EH (cell line): ENCODE measurements at regions not wholly inside any gene's neighbourhood (a gene's known extent, or its start where the extent isn't known, plus 50 kb on each side); places are given as distances from the start of the nearest gene placed in this dataset.

Source experiments
- DNase-seq: peaks from one replicate; pipeline ENCODE4 v3.0.0-alpha.2; 2015; ENCODE audit warnings: low read depth

GRCh38 chr1:30360281-30360680 is 363.1 kb downstream of the MATN1 start:
- no peak for DNase-seq

GRCh38 chr1:30359539-30360220 is 363.7 kb downstream of the MATN1 start:
- DNase-seq = no peak

- no peak for DNase-seq
Observed at GRCh38 chr1:30358500-30358899, 364.9 kb downstream of the MATN1 start.

- no peak for DNase-seq
Observed at GRCh38 chr1:30356839-30357238, 366.5 kb downstream of the MATN1 start.

GRCh38 chr1:30354410-30354809 is 369.0 kb downstream of the MATN1 start:
- no peak for DNase-seq

GRCh38 chr1:30353637-30354036 is 369.7 kb downstream of the MATN1 start:
- DNase-seq = peak; percentile 20

GRCh38 chr1:30348147-30348546 is 375.2 kb downstream of the MATN1 start:
- no peak for DNase-seq

- no peak for DNase-seq
Observed at GRCh38 chr1:30345491-30346130, 377.8 kb downstream of the MATN1 start.

- no peak for DNase-seq
Observed at GRCh38 chr1:30343562-30343961, 379.8 kb downstream of the MATN1 start.

- DNase-seq = no peak
Observed at GRCh38 chr1:30342535-30343141, 380.7 kb downstream of the MATN1 start.

- no peak for DNase-seq
Observed at GRCh38 chr1:30340934-30341333, 382.5 kb downstream of the MATN1 start.

GRCh38 chr1:30339866-30340265 is 383.5 kb downstream of the MATN1 start:
- DNase-seq = no peak

- DNase-seq = no peak
Observed at GRCh38 chr1:30338765-30339164, 384.6 kb downstream of the MATN1 start.

GRCh38 chr1:30337324-30337620 is 386.1 kb downstream of the MATN1 start:
- no peak for DNase-seq

- no peak for DNase-seq
Observed at GRCh38 chr1:30336550-30337323, 386.6 kb downstream of the MATN1 start.

- DNase-seq = no peak
Observed at GRCh38 chr1:30335997-30336390, 387.4 kb downstream of the MATN1 start.

GRCh38 chr1:30335389-30335996 is 387.9 kb downstream of the MATN1 start:
- DNase-seq = peak; percentile 20

GRCh38 chr1:30334767-30335166 is 388.6 kb downstream of the MATN1 start:
- no peak for DNase-seq

- no peak for DNase-seq
Observed at GRCh38 chr1:30332116-30333094, 391.0 kb downstream of the MATN1 start.

- no peak for DNase-seq
Observed at GRCh38 chr1:30331415-30332065, 391.8 kb downstream of the MATN1 start.

GRCh38 chr1:30330644-30331043 is 392.7 kb downstream of the MATN1 start:
- DNase-seq = no peak
